ENCODE measurements at regions not wholly inside any gene's neighbourhood (a gene's known extent, or its start where the extent isn't known, plus 50 kb on each side); places are given as distances from the start of the nearest gene placed in this dataset.
"Not testable (repeated sequence)": the region's sequence is repeated elsewhere in the genome, so short reads cannot be mapped to it uniquely, and the experiment has no call there.

DNA sequence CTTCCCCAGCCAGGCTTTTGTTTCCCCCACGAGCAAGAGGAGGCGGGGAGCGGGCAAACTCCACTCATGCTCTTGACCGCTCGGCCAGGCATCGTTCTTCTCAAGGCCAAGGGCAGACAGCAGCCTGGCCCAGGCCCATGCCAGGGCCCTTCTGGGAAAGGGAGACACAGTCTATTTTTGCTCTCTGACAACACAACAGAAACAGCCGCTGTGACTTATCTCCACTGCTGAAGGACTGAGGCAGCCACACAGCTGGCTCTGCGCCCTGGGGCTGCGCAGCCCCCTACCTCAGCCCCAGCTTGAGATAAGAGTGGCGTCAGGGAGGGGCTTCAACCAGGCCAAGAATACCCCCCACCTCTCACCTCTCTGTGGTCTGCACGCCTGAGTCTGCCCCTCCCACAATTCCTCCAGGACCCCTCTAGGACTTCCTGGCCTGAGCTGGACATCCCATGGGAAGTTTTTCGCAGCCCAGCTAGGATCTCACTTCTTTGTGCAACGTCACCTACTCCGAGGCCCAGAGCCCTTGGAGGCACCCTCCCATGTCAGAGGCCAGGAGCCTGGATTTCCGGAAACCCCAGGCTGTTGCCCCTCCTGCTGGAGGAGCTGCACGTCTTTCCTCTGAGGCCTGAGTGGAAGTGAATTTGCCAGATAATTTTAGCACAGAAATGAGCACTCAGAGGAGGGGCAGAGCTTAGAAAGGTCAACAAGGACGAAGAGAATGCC lies 118.9 kb upstream of the OTOS start:
- H3K27ac Mint-ChIP-seq = no peak overlapping the region
- H3K4me1 Mint-ChIP-seq (ENCODE audit: low read depth) = no peaks in the 10 kb centered on the region
- CTCF ChIA-PET = no interaction called here
- H3K36me3 Mint-ChIP-seq (ENCODE audit: low read depth) = no peaks in the 10 kb centered on the region
- no peaks in the 10 kb centered on the region for H3K27me3 Mint-ChIP-seq
- H3K9me3 Mint-ChIP-seq = peaks cover 12% of the 10 kb centered on the region
- TF ChIP-seq, protein P1, sequence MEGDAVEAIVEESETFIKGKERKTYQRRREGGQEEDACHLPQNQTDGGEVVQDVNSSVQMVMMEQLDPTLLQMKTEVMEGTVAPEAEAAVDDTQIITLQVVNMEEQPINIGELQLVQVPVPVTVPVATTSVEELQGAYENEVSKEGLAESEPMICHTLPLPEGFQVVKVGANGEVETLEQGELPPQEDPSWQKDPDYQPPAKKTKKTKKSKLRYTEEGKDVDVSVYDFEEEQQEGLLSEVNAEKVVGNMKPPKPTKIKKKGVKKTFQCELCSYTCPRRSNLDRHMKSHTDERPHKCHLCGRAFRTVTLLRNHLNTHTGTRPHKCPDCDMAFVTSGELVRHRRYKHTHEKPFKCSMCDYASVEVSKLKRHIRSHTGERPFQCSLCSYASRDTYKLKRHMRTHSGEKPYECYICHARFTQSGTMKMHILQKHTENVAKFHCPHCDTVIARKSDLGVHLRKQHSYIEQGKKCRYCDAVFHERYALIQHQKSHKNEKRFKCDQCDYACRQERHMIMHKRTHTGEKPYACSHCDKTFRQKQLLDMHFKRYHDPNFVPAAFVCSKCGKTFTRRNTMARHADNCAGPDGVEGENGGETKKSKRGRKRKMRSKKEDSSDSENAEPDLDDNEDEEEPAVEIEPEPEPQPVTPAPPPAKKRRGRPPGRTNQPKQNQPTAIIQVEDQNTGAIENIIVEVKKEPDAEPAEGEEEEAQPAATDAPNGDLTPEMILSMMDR (IDR thresholded peaks at IDR 0.05) = no peak
- no peak for ATAC-seq
- POLR2A ChIA-PET = no interaction called here
- no peak for DNase-seq
- intact Hi-C loops (cut with micrococcal nuclease) = no loop called here
- H3K4me3 Mint-ChIP-seq = no peak overlapping the region

DNA sequence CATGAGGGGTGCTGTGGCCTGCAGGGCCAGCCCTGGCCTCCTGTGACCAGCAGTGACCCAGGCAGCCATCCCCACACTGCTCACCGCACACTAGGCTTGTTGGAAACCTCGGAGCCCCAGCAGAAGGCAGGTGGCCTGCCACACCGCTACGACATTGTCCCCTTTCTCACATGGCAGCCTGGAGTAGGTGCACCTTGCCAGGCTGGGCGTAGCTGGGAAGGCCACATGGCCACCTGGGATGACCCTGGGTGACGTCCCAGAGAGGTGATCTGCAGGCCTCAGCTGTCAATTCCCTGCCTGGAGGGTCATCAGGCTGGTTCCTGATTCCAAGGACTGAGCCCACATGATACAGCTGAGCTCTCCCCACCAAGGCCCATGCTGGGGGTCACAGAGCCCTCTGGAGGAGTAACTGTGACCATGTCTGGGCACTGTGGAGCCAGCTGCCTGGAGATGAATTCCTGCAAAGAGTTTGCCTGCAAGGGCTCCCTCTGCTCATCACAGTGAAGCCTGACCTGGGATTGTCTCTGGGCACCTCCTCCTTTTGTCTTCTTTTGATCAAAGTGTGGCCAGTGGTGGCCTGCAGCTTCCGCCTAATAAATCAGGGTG lies 119.6 kb upstream of the OTOS start:
- intact Hi-C loops (cut with micrococcal nuclease) = no loop called here
- Mint-ChIP-seq H3K9me3 (peaks cover 12% of the 10 kb centered on the region), H3K4me1 (ENCODE audit: low read depth) (no peaks in the 10 kb centered on the region), H3K27ac (no peak overlapping the region), H3K36me3 (ENCODE audit: low read depth) (no peaks in the 10 kb centered on the region), H3K27me3 (no peaks in the 10 kb centered on the region), H3K4me3 (no peak overlapping the region)
- TF ChIP-seq, protein P1 (IDR thresholded peaks at IDR 0.05) = no peak
- DNase-seq (no peak), ATAC-seq (no peak)
- ChIA-PET CTCF (no interaction called here), POLR2A (no interaction called here)

GRCh38 chr2:240260664-240261063 lies 120.2 kb upstream of the OTOS start:
- POLR2A ChIA-PET = no interaction called here
- ATAC-seq = no peak
- H3K4me1 Mint-ChIP-seq (ENCODE audit: low read depth) = no peaks in the 10 kb centered on the region
- H3K4me3 Mint-ChIP-seq = no peak overlapping the region
- TF ChIP-seq, protein P1 (IDR thresholded peaks at IDR 0.05) = no peak
- H3K27me3 Mint-ChIP-seq = no peaks in the 10 kb centered on the region
- no peak overlapping the region for H3K27ac Mint-ChIP-seq
- intact Hi-C loops (cut with micrococcal nuclease) = no loop called here
- H3K36me3 Mint-ChIP-seq (ENCODE audit: low read depth) = no peaks in the 10 kb centered on the region
- CTCF ChIA-PET = no interaction called here
- no peak for DNase-seq
- H3K9me3 Mint-ChIP-seq = peaks cover 12% of the 10 kb centered on the region

DNA sequence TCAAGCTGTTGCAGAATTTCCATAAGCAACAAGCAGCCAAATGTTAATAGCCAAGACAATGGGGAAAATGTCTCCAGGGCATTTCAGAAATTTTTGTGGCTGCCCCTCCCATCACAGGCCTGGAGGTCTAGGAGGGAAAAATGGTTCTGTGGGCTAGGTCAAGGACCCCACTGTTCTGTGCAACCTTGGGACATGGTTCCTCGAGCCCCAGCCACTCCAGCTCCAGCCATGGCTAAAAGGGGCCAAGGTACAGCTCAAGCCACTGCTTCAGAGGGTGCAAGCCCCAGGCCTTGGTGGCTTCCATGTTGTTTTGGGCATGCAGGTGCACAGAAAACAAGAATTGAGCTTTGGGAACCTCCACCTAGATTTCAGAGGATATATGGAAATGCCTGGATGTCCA lies 122.1 kb upstream of the OTOS start:
- H3K27ac Mint-ChIP-seq; ATAC-seq; H3K36me3 Mint-ChIP-seq (ENCODE audit: low read depth); H3K4me3 Mint-ChIP-seq; POLR2A ChIA-PET; DNase-seq; CTCF ChIA-PET; H3K27me3 Mint-ChIP-seq; intact Hi-C loops (cut with micrococcal nuclease); H3K4me1 Mint-ChIP-seq (ENCODE audit: low read depth): not testable (repeated sequence)
- peaks cover 12% of the 10 kb centered on the region for H3K9me3 Mint-ChIP-seq

DNA sequence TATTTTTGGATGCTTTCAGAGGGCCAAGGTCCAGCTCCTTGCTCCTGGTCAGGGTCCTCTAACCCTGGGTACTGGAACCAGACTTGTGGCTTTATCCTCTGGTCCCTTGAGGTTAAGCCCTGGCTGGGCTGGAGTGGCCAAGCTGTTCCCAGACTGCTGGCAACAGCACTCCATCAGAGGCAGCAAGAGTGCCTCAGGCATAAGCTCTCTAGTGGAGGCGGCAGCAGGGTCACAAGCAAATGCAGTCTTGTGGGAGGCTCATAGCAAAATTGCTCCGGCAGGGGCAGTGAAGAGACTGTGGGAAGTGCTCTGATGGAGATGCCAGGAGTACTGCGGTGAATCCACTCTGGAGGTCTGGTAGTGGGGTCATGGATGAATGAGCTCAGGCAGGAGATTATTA lies 128.9 kb upstream of the OTOS start:
- no peaks in the 10 kb centered on the region for H3K36me3 Mint-ChIP-seq (ENCODE audit: low read depth)
- H3K27me3 Mint-ChIP-seq = peaks cover 36% of the 10 kb centered on the region
- TF ChIP-seq, protein P1 (IDR thresholded peaks at IDR 0.05) = no peak
- POLR2A ChIA-PET = no interaction called here
- intact Hi-C loops (cut with micrococcal nuclease) = no loop called here
- no peaks in the 10 kb centered on the region for H3K4me1 Mint-ChIP-seq (ENCODE audit: low read depth)
- no peak overlapping the region for H3K4me3 Mint-ChIP-seq
- no peak overlapping the region for H3K27ac Mint-ChIP-seq
- H3K9me3 Mint-ChIP-seq = peaks cover 11% of the 10 kb centered on the region
- DNase-seq (no peak), ATAC-seq (no peak)
- CTCF ChIA-PET = no interaction called here

All from activated CD8-positive, alpha-beta T cell treated with anti-CD3 and anti-CD28 coated beads for 36 hours (primary cell).